ENCODE measurements at regions not wholly inside any gene's neighbourhood (a gene's known extent, or its start where the extent isn't known, plus 50 kb on each side); places are given as distances from the start of the nearest gene placed in this dataset.

GRCh38 chr18:1861473-1861872 is 709.8 kb downstream of the METTL4 start (continued):
- TF ChIP-seq, protein P1, sequence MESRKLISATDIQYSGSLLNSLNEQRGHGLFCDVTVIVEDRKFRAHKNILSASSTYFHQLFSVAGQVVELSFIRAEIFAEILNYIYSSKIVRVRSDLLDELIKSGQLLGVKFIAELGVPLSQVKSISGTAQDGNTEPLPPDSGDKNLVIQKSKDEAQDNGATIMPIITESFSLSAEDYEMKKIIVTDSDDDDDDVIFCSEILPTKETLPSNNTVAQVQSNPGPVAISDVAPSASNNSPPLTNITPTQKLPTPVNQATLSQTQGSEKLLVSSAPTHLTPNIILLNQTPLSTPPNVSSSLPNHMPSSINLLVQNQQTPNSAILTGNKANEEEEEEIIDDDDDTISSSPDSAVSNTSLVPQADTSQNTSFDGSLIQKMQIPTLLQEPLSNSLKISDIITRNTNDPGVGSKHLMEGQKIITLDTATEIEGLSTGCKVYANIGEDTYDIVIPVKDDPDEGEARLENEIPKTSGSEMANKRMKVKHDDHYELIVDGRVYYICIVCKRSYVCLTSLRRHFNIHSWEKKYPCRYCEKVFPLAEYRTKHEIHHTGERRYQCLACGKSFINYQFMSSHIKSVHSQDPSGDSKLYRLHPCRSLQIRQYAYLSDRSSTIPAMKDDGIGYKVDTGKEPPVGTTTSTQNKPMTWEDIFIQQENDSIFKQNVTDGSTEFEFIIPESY (IDR thresholded peaks at IDR 0.05; ENCODE audit: extremely low read depth, insufficient replicate concordance, low read length), result no peak
- TF ChIP-seq ATF3 (IDR thresholded peaks at IDR 0.05) (no peak), EZH2 (IDR thresholded peaks at IDR 0.05) (no peak), ZNF274 (IDR thresholded peaks at IDR 0.05; ENCODE audit: low read depth, low read length) (no peak), JUND (IDR thresholded peaks at IDR 0.05) (no peak), MAX (IDR thresholded peaks at IDR 0.05) (no peak)

- Histone ChIP-seq H3K9ac (ENCODE audit: low read length) (no peak overlapping the region), H3K9me3 (ENCODE audit: control insufficient read depth in 1 of 2, insufficient read depth in 1 of 2, low read depth in 1 of 2, low read length in 2 of 2) (peaks cover 0 to 2% of the 10 kb centered on the region in 2 experiments; a peak in 1 of 4 replicates), H2AFZ (ENCODE audit: low read depth, low read length, poor library complexity, severe bottlenecking) (no peak overlapping the region), H3K4me1 (ENCODE audit: control insufficient read depth in 1 of 2, insufficient read depth in 2 of 2, low read length in 2 of 2) (no peaks in the 10 kb centered on the region), H3K27ac (ENCODE audit: low read depth, low read length) (no peak overlapping the region), H3K4me2 (ENCODE audit: low read length) (no peak overlapping the region), H3K9me2 (ENCODE audit: insufficient read depth) (no peaks in the 10 kb centered on the region), H4K20me1 (ENCODE audit: insufficient read depth) (no peaks in the 10 kb centered on the region), H3K27me3 (ENCODE audit: insufficient read depth, low read length) (peaks cover 3% of the 10 kb centered on the region; the same call in 1 of the 2 replicates), H3K36me3 (ENCODE audit: control insufficient read depth in 1 of 2, insufficient read depth in 2 of 2, low read length in 2 of 2) (no peaks in the 10 kb centered on the region), H3K79me2 (ENCODE audit: insufficient read depth, low read length) (no peaks in the 10 kb centered on the region), H3K4me3 (replicated peaks in 1 of 2; ENCODE audit: low read depth in 1 of 2, low read length in 2 of 2) (no peak overlapping the region)
- ATAC-seq (no peak), DNase-seq (ENCODE audit: low read depth, low spot score) (no peak)
- intact Hi-C loops (cut with micrococcal nuclease), result no loop called here
- no TSS peak for BruUV-seq (replicated peaks)
- TF ChIP-seq TCF7L2 (IDR thresholded peaks at IDR 0.05; ENCODE audit: borderline replicate concordance, extremely low read depth, insufficient read depth, insufficient read length), result no peak
- TF ChIP-seq, protein P2, sequence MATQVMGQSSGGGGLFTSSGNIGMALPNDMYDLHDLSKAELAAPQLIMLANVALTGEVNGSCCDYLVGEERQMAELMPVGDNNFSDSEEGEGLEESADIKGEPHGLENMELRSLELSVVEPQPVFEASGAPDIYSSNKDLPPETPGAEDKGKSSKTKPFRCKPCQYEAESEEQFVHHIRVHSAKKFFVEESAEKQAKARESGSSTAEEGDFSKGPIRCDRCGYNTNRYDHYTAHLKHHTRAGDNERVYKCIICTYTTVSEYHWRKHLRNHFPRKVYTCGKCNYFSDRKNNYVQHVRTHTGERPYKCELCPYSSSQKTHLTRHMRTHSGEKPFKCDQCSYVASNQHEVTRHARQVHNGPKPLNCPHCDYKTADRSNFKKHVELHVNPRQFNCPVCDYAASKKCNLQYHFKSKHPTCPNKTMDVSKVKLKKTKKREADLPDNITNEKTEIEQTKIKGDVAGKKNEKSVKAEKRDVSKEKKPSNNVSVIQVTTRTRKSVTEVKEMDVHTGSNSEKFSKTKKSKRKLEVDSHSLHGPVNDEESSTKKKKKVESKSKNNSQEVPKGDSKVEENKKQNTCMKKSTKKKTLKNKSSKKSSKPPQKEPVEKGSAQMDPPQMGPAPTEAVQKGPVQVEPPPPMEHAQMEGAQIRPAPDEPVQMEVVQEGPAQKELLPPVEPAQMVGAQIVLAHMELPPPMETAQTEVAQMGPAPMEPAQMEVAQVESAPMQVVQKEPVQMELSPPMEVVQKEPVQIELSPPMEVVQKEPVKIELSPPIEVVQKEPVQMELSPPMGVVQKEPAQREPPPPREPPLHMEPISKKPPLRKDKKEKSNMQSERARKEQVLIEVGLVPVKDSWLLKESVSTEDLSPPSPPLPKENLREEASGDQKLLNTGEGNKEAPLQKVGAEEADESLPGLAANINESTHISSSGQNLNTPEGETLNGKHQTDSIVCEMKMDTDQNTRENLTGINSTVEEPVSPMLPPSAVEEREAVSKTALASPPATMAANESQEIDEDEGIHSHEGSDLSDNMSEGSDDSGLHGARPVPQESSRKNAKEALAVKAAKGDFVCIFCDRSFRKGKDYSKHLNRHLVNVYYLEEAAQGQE (IDR thresholded peaks at IDR 0.05; ENCODE audit: low read depth), result no peak
- TF ChIP-seq, protein P1 (IDR thresholded peaks at IDR 0.05; ENCODE audit: extremely low read depth, insufficient replicate concordance, low read length), result no peak
- TF ChIP-seq JUND (IDR thresholded peaks at IDR 0.05), result no peak
- no peak for TF ChIP-seq CEBPB (IDR thresholded peaks at IDR 0.05; ENCODE audit: low read depth)
- ChIA-PET CTCF (no interaction called here), POLR2A (interaction anchor here (0.6 kb wide), 1 partner anchor 781 kb away, joined by 3 read pairs; no protein-coding TSS in a partner anchor), RAD21 (ENCODE audit: low non-redundant PET in 1 of 2, low total read pairs in 2 of 2, uncharacterized antibody in 2 of 2, unreplicated experiment in 2 of 2) (no interaction called here)
Observed at GRCh38 chr18:1865869-1866268, 705.4 kb downstream of the METTL4 start.
